WI38 (cell line): ENCODE measurements at regions not wholly inside any gene's neighbourhood (a gene's known extent, or its start where the extent isn't known, plus 50 kb on each side); places are given as distances from the start of the nearest gene placed in this dataset.

Experiments used
- H3K4me3 ChIP-seq: 2 replicates; pipeline ENCODE4 v1.5.1; 2011; ENCODE audit warnings: low read depth, mild to moderate bottlenecking, control low read depth, low read length
- TF ChIP-seq, protein P1 (sequence below): IDR thresholded peaks from 2 replicates; pipeline ENCODE4 v1.5.1; 2012; ENCODE audit warnings: low read depth, mild to moderate bottlenecking, control low read depth, low read length

DNA sequence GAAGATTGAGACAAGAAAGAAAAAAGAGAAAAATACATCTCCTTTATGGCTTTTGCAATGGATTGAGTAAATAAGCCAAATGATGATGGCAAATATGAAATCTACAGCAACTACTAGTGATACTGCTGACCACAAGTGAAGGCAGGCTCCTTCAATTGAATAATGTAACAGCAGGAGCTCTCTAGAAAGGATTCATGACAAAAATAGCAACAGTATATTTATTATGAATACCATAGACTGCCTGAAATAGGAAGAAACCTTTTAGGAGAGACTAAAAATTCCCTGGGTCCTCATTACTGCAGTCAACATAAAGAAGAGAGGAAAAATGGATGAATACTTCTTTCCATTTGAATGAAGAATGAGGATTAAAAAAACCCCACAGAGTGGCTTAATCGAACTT is 306.8 kb upstream of the ANXA10 start:
- TF ChIP-seq, protein P1, sequence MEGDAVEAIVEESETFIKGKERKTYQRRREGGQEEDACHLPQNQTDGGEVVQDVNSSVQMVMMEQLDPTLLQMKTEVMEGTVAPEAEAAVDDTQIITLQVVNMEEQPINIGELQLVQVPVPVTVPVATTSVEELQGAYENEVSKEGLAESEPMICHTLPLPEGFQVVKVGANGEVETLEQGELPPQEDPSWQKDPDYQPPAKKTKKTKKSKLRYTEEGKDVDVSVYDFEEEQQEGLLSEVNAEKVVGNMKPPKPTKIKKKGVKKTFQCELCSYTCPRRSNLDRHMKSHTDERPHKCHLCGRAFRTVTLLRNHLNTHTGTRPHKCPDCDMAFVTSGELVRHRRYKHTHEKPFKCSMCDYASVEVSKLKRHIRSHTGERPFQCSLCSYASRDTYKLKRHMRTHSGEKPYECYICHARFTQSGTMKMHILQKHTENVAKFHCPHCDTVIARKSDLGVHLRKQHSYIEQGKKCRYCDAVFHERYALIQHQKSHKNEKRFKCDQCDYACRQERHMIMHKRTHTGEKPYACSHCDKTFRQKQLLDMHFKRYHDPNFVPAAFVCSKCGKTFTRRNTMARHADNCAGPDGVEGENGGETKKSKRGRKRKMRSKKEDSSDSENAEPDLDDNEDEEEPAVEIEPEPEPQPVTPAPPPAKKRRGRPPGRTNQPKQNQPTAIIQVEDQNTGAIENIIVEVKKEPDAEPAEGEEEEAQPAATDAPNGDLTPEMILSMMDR = no peak
- H3K4me3 ChIP-seq = no peak overlapping the region

DNA sequence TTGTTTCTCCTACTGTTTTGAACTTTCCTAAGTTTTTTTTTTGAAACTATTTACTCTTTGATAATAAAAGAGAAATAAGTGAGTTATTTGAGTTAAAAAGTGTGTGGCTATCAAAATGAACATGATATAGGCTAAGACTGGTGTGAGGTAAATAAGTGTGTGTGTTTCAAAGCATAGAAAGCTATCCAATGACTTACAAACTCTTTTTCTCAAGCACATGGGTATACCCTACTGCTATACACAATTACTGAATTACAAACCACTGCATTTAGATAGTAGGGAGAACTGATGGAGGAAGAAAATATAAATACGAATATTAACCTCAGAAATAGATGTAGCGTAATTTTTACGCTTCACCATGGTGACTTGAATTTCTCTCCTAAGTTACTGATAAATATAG is 305.8 kb upstream of the ANXA10 start:
- no peak overlapping the region for H3K4me3 ChIP-seq
- TF ChIP-seq, protein P1 = no peak

DNA sequence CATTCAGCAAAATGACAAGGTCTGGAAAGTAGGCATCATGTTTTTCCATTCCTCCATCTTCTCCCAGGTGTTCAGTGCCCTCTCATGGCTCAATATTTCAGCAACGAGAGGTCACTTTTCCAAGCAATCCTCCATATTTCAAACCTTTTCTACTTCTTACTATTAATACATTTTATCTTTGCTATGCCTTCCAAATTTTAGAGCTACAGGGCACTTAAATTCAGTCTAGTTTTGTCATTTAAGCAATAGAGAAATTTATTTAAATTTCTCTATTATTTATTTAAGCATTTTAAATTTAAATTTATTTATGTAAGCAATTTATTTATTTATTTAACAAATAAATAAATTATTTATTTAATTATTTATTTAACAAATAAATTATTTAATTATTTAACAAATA is 305.1 kb upstream of the ANXA10 start:
- no peak overlapping the region for H3K4me3 ChIP-seq
- TF ChIP-seq, protein P1 = no peak

DNA sequence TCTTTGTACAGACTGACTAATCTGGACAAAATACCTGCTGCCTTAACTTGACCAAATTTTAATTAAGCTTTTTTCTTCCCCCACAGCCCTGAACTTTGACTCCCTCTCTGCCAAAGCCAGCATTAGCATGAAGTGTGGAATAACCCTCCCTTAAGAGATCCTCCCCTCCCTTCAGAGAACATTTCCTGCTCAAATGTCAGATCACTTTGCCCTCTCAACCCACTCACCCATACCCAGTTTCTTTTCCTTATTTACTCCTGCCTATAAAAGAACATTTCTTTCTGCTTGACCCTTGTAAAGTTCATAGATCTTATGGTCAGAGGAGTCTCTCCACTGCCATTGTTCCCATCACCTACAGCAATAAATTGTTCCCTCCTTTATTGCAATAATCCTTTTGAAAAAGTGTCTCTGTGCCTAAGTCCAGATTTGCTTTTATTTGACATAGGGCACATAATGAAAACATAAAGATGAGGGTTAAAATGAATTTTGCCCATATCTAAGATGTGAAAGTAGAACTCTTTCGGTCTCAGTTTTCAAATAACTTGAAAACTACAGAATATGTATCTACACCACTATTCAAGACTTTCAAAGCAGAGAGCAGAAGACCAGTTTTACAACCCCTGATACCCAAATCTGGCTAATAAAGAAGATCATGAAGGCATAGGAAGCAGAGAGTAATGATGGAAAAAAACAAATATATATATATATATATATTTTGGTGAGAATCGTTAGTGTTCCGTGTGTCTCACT is 289.7 kb upstream of the ANXA10 start:
- TF ChIP-seq, protein P1 = no peak
- no peak overlapping the region for H3K4me3 ChIP-seq

DNA sequence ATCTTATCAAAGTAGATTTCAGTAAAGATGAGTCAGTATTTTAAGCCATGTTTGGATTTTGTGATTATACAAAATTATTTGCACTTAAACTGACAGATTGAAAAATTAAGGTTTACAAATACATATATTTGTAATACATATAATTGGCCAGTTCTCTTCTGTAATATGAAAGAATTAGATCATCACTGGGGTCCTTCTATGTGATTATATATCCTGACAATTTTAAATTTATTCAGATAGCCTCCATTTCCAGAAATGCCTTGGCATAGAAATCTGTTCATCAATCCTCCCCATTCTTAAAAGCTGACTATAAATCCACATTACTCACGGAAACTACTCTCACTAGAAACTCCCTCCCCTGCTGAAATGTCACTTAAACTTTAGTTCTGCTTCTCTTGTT is 280.4 kb upstream of the ANXA10 start:
- TF ChIP-seq, protein P1 = no peak
- H3K4me3 ChIP-seq = no peak overlapping the region

DNA sequence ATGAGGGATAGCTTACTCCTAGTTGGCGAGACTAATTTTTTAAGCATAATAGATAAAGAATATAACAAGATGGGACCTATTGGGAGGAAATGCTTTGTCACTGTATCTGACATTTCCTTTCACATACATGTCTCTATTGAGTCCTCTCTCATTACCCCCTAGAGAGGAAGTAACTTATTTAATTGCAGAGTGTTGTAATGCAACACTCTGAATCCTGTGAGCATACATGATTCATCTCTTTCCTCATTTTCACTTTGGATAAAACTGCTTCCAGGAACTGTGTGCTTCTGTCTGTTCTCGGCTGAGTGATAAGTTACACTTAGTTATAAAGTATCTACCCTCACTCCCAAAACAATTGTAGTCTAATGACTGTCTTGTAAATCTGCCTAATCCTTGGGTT is 266.1 kb upstream of the ANXA10 start:
- H3K4me3 ChIP-seq = no peak overlapping the region
- TF ChIP-seq, protein P1 = no peak

DNA sequence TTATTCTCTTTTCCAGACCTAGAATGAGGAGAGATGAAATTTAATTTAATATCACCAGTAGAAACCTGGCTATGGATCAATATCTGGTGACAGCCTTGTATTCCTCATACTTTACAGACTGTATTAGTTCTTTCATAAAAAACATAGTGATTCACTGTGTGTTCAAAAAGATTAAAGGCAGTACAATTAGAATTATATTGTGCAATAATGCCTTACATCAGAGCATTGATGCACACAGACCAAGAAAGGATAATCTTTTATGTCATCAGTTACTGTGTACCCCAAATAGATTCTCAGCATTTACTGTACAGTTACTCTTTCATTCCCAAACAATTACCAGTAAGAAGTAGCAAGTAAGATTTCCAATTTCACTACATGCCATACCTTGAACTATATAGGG is 260.5 kb upstream of the ANXA10 start:
- TF ChIP-seq, protein P1 = no peak
- no peak overlapping the region for H3K4me3 ChIP-seq
